Right hindlimb (tissue), 1 donor: ENCODE measurements at regions not wholly inside any gene's neighbourhood (a gene's known extent, or its start where the extent isn't known, plus 50 kb on each side); places are given as distances from the start of the nearest gene placed in this dataset.

Source experiments
- DNase-seq: peaks from one replicate; pipeline ENCODE4 v3.0.0-alpha.2; 2018

DNA sequence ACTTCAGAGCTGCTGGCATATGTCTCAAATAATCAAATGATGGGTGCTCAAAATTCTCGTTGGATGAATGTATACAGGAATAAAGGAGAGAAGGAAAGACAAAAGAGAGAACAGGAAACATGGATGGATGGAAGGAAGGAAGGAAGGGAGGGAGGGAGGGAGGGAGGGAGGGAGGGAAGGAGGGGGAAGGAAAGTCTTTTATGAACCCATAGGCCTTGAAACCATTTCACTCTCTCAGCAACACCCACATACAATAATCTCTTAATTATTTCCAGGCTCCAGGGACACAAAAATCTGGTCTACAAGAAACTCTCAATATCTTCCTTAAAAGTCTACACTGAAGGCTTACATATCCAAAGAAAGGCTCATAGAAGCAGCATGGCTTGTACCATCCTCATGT, 363.4 kb upstream of the TMPO start:
- no peak for DNase-seq

DNA sequence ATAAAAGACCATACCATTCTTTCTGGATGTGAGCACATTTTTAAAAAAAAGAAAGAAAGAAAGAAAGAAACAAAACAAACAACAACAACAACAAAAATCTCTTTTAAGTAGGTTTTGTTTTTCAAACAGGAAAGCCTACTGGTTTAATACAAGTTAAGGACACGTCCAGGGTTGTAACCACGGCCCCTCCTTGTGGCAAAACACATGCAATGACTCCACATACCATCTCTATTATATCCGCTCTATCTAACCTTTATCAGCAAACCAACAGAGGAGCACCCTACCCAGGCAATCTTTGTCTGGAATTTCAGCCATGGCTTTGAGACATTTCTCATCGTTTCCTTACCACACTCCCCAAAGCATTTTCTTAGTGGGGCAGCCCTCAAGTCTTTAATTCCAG, 360.5 kb upstream of the TMPO start:
- DNase-seq = peak; percentile 32

DNA sequence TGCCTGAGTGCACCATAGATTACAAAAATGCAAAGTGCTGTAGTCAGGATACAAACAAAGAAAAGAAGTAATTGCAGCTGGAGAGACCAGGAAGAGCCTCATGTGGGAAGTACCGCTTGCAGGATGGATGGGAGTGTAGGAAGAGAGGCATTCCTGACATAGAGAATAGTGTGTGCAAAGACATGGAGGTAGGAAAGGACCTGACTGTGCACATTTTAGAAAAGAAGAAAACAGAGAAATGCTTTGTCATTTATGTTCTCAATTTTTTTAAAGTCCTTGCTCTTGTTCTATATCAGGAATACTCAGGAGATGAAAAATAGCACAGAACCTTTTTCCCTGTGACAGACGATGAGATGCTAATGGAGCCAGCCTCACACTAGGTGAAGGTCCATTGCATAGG, 358.7 kb upstream of the TMPO start:
- no peak for DNase-seq

DNA sequence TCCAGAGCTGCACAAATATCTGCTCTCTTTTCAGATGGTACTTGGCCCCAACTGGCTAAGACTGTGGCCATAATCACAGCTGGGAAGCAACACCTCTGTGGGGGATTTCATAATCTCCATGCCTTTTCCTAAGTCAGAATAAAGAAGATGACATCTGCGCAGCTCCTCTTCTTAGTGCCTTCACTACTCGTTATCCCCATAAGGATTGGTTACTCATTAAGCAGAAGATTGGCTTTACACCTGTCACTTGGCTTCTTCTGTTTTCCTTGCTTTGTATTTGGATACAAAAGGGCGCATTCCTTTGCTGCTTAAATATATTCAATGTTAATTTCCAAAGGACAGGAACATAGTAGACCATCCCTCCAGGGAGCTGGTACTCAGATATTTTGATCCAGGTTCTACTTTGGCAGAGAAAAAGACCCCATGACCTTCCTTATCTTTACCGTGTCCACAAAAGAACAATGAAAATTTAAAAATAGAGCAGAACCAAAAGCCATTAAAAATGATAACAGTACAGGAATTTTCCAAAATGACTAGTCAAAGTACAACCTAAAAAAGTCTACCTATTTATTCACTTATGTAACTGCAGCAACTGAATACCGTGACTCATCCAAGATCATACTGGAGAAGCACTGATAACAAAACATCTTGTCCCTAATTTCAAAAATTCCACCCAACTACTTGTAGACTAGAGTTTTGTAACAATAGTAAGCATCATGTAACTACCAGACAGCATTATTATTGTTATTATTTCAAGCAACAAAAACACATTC, 352.3 kb upstream of the TMPO start:
- DNase-seq = no peak

DNA sequence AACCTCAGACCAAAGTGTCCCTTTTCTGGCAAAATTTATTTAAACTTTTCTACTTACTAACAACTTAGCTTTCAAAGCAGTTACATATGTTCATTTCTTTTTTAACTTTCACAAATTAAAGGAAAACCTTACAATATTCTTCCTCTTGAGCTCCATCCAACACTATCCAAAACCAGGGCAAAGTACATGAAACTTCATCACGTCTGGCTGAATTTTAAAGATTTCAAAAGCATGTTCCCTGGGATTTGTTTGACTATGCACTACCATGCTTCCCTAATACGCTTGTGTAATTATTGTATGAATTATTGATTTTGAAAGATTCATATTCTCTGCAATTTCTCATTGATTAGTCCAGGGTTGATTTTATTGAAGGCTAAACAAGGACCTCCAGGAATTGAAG, 343.1 kb upstream of the TMPO start:
- DNase-seq = no peak

DNA sequence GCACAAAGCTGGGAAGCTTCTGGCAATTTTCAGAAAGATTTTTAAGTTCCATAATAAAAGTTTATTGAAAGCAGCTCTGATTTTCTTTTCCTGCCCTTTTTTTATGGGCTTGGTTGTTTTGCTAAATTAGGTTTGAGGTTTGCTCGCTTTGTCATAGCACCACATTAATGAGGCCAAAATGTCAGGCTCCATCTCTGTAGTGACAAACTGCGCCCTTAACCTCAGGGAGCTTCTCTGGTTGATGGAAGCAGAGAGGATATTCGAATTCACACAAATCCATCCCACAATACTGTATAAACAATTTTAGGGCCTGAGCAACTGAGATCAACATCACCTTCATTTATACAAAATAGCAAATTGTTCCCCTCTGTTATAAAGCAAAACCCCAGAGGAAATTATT, 342.6 kb upstream of the TMPO start:
- DNase-seq = no peak

DNA sequence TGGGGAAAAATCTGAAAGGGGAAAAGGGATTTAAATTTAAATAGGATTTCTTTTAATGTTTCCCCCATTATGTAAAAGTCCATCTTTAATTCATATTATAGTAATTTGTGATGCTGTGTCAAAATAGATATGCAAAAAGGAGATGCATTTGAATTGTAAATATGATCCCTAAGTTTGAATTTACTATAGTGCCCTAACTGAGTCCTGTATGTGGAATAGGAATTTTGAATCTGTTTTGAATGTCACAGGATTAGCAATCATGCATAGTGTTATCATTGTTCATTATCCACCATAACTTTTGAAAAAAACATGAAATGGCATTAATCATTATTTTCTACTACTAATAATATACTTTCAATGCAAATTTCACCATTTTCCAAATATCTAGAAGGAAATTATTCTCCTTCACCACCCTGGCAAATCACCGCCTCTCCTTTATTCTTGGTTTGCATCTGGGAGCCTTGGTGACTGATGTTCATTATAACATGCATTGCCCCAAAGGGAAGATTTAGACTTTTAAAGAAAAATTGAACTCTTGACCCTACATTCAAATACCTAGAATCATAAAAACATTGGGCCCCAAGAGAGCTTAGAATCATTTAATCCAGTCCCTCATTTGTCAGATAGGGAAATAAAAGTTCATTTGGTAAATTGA, 341.5 kb upstream of the TMPO start:
- no peak for DNase-seq

DNA sequence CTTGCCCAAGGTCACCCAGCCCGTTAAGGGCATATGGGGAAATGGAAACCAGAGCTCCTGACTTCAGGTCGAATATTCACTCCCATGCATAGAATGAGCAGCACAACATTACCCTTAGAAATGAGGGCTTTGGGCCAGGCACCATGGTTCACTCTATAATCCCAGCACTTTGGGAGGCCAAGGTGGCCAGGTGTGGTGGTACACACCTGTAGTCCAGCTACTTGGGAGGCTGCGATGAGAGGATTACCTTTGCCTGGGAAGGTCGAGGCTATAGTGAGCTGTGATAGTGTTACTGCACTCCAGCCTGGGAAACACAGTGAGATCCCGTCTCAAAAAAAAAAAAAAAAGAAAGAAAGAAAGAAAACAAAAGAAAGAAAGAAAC, 341.0 kb upstream of the TMPO start:
- no peak for DNase-seq

DNA sequence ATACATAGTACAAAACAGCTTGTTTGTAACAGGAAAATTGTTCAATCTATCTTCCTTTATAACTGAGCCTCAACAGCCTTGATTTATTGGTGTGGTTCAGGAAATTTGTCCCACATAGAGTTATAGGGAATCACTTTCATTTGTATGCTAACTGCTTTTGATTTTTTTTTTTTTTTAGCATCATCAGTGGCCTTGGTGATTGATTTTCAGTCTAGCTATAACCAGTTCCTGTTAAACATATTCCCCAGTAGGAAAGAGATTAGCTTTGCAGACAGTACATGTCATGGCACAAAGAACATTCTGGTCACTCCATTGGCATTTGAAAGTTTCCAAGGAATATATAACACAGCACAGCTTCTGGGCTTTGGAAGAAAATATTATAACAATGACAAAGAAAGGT, 337.3 kb upstream of the TMPO start:
- DNase-seq = no peak

DNA sequence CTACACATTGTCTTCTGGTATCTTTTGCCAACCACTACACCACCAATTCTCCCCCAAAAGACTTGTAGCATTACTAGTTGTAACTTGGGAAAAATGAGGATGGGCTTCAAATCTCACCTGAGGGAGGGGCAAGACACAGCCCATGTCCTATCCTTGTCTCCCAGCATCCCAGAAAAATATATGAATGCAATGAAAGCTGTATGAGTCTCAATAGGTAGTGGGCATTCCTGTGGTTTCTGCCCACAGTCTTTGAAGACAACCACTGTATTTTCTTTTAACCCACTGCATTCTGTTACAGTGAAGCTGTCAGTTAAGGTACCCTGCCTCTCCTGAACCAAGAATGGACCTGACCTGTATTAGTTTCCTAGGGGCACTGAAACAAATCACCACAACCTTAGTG, 336.2 kb upstream of the TMPO start:
- no peak for DNase-seq

DNA sequence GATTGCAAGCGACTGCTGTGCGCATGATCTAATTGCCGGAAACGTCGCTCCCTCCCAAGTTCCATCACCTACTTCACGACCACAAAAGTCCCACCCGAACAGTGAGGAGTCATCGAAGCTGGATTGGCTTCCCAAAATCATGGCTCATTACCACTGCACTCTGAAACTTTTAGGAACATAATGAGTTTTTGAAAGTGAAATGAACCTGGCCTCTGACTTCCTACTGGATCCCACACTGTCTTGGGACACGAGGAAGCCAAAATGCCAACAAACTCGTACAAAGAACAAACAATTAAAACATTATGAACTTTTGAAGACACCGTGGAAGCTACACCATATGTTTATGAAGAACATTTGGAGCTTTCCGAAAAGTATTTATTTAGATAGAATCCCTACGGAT, 334.8 kb upstream of the TMPO start:
- no peak for DNase-seq

DNA sequence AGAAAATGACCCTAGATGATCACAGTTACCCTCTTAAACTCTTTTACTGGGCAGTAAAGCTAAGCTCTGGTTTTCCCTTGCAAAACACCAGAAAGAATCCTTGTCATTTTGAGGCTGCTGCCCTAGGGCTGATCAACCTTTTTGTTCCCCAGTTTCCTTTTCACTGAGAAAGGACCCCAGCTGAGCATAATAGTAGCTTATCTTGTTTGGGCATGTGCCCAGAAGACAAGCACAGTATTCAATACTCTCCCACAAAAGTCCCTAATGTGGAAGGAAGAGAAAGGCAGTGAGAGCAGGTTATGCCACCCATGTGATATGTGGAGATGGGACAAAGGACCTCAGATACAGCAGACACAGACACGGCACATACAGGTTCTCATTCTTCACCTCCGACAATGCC, 332.6 kb upstream of the TMPO start:
- DNase-seq = no peak

DNA sequence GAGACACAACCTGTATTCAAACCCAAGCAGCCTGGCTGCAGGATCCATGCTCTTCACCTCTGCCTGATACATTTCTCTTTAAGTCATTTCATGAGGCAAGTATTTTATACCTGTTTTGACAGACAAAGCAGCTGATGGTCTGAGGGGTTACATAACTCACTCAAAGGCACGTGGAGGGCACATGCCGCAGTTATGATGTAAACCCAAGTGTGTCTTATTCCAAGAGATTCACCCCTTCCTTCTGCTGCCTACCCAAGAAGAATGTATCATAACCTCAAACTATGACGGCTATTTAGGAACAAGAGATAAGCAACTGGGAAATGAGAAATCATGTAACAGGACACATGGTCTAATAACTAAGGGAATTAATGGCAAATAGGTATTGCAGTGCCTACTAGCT, 329.8 kb upstream of the TMPO start:
- no peak for DNase-seq

DNA sequence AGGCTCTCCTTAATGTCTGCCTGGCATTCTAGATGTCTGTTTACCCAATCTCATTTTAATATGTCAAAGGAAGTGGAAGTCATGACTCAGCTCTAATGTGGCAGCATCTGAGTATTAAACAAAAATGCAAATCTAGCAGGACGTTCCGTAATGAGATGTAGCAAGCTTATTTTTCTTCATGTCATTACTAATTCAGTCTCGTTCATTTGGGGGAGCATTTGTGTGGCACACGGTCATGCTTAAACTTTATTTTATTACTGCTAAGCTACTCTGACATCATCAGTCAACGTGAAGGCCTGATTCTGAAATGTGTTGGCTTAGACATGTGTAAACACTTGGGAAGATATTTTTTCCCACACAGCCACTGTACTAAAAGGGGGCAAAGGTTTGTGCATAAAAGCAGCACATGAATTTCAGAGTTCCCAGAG, 326.7 kb upstream of the TMPO start:
- no peak for DNase-seq

DNA sequence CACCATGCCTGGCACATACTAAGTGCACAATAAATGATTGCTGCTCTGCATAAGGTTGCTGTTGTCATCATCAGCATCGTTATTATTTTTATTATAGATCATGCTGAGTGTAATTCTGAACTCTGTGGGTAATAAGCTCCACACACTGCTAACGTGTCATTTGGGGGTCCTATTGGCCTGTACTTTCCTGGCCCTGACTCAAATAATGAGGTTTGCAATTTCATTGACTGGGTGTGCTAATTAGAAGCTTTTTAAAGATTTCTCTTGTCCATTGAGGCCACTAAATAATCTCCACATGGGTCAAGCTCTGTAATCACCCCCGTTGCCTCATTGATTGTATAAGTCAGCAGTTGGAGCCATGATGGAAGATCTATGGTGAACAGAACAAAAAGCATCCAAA, 320.8 kb upstream of the TMPO start:
- no peak for DNase-seq

DNA sequence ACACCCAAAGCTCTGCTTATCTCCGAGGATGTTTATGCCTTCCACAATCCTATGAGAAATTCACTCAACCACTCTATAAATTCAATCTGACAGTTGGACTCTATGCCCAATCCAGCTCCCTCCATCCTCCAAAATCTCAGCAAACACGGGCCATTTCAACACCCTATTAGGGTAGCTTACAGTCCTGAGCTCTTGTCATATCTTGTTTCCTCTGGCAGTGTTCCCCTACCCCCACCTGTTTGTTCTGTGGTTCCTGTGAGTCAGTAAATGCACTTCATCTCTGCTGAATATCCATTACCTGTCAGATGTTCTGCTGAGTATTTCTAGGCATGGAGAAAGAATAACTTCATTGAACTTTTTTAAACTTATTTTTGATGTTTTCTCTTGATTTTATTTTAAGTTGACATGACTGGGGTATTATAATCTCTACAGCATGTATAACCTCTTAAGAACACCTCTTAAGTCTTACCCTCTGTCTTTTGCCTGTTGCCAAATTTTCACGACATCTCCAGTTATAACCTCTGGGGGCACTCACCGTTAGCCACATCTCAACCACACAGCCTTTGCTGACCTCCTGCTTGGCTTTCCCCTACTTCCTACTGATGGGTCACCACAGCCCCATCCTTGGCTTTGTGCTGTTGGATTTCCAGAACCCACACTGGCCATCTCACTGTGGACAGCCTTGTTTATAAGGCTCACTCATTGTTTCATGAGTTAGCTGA, 317.0 kb upstream of the TMPO start:
- no peak for DNase-seq

DNA sequence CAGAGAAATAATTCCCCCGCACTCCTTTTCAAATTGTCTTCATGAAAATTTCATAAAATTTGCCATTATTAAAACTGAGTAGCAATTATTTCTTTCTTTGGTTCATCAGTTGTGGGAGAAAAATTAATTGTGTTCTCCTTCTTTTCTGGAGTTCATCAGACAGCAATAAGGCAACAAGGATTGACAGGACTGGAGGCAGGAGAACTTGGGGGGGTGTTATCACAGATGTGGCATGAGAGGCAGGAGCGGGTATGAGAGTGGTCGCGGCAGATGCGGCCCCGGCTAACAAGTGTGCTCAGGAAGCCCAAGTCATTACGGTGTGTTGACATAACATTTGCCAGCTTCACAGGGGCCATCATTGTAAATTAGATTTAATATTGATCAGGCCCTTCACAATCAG, 306.6 kb upstream of the TMPO start:
- DNase-seq = no peak

DNA sequence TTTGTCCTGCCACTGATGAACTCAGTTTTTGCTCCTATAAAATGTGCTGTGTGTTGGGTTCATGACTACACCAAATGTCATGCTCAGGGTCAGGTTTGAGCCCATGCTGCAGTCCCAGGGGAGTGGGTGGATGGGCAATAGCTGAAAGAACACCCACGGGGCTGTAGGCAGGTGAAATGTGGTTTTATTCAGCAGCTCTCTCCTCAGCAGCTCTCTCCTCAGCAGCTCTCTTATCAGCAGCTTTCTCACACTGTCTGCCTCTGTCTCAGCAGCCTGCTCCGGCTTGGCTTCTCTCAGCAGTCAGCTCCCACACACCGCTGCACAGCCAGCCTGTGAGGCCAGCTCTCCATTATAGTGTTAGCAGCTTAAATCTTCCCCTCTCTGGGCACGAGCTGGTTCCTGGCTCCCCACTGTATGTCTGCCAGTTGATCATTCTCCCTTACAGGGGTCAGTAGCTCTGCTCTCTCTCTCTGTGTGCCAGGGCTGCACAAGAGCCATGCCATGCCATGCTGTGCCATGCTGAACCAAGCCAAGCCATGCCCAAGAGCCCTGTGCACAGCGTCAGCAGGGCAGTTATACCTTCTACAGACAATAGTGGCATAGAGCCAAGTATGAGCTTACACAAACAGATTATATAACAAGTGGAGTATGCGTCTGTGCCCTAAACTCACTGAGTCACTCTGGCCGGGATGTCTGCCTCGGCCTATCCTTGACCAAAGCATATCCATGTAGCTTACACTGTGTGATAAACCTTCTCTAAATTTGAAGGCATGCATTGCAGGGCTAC, 303.3 kb upstream of the TMPO start:
- DNase-seq = no peak

DNA sequence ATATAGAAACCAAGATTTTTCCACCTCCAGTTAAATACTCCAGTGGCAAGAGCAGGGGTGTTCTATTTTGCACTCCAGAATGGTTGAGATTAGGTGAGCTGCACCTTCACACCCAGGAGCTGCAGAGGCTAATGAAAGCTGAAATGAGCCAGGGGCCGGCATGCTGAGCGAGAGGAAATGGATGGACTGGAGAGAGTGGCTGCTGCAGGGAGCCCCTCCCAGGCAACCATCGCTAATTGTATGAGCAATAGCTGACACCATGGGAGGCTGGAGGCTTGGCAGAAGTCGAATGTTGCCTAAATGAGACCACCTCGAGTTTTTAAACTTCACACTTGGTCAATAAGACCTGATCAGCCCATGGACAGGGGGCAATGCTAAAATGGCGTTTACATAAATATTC, 301.8 kb upstream of the TMPO start:
- no peak for DNase-seq

DNA sequence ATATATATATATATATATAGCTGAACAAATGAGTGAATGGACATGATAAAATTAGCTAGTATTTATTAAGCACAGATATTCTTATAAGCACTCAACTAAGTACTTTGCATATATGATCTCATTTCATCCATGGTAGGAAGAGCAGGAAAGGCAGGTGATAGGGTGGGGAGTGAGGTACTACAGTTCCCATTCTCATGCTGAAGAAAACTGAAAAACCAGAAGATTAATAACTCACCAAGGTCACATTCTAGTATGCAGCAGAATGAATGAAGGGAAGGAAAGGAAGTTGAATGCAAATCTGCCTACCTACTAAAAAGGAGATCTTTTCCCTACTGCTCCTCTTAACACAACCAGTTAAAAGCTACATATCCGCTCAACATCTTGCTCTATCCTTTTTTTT, 298.1 kb upstream of the TMPO start:
- DNase-seq = no peak

DNA sequence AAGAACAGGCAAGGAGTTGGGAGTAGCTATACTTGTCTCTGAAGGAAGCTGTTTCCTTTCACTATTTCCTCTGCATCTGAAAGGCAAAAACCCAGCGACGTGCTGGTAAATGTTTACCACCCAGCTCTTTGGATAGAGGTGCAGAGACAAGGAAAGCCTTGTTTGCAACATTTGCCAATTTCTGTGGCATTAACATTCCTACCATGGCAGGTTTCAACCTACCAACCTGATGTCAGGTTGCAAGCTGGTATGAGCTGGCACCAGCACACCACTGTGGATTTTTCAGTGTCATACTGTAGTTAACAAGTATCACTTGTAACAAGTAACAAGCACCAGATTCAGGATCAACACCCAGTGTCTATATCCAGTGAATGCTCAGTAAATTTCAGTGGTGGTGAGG, 294.8 kb upstream of the TMPO start:
- no peak for DNase-seq

DNA sequence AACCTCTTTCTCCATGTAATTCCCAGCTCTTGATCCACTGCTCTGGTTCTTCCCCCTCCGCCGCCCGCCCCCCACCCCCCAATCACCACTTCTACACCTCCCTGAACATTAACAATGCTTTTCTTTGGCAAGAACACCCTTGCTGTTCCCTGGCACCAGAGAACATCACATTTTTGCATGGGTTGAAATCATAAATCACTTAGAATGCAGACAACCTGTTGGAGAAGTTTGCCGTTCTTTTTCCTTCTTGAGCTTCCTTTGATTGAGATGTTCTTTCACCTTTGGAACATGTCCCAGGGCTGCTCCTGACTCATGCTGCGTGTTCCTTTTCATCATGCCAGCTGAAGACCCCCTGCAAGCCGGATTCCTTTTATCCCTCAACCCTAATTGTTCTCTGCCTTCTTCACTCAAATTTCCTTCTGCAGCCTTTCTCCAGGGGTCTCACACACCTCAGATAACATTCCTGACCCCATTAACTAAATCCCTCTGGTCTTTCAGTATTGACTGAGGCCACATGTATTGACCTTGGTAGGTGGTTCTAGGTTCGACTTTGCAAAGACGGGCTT, 294.1 kb upstream of the TMPO start:
- no peak for DNase-seq

DNA sequence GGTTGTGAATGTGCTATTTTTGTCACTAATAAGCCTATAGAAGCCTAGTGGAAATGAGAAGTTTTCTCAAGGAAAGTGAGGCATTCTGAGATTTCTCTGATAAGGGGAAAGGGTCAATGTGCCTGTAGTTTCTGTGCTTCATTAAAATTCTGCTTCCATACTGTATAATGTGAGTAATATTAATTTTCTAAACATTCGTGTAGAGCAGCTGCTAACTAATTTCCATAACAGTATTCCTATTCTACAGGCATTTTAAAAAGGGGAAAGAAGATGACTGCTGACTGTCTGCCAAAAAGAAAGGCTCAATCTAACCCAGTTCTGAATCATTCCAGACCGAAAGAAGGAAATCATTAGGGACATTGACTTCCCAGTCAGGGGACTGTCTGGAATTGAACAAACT, 293.3 kb upstream of the TMPO start:
- no peak for DNase-seq
